GM06990 (cell line): ENCODE measurements at regions not wholly inside any gene's neighbourhood (a gene's known extent, or its start where the extent isn't known, plus 50 kb on each side); places are given as distances from the start of the nearest gene placed in this dataset.
"Not testable (repeated sequence)": the region's sequence is repeated elsewhere in the genome, so short reads cannot be mapped to it uniquely, and the experiment has no call there.

Experiments used
- DNase-seq: peaks from one replicate; pipeline ENCODE4 v3.0.0-alpha.2; 2011; ENCODE audit not compliant: insufficient read length; ENCODE audit errors: extremely low read depth
- H3K27me3 ChIP-seq: replicated peaks from 2 replicates; pipeline ENCODE4 v1.6.0; 2011; ENCODE audit warnings: low read length; ENCODE audit not compliant: control insufficient read depth, insufficient read depth
- H3K36me3 ChIP-seq: 2 replicates; pipeline ENCODE4 v1.5.1; 2011; ENCODE audit warnings: low read length; ENCODE audit not compliant: control insufficient read depth, insufficient read depth
- H3K4me3 ChIP-seq: replicated peaks from 2 replicates; pipeline ENCODE4 v1.5.1; 2011; ENCODE audit warnings: low read depth, mild to moderate bottlenecking, control low read depth, low read length
- CTCF ChIP-seq: IDR thresholded peaks from 2 replicates; pipeline ENCODE4 v1.5.1; 2011; ENCODE audit warnings: low read length, control low read depth, mild to moderate bottlenecking, inconsistent platforms; ENCODE audit not compliant: insufficient read depth, poor library complexity, severe bottlenecking

- H3K36me3 ChIP-seq: no peaks in the 10 kb centered on the region
- TF ChIP-seq CTCF: no peak
- no peaks in the 10 kb centered on the region for H3K27me3 ChIP-seq
- H3K4me3 ChIP-seq: no peak overlapping the region
- DNase-seq: no peak
Observed at GRCh38 chrX:104469771-104470170, 96.2 kb upstream of the IL1RAPL2 start.

GRCh38 chrX:104459796-104460195 is 106.2 kb upstream of the IL1RAPL2 start:
- no peak for DNase-seq
- Histone ChIP-seq H3K27me3 (no peaks in the 10 kb centered on the region), H3K36me3 (no peaks in the 10 kb centered on the region), H3K4me3 (no peak overlapping the region)
- TF ChIP-seq CTCF: no peak

- H3K36me3 ChIP-seq, DNase-seq, H3K4me3 ChIP-seq, H3K27me3 ChIP-seq: not testable (repeated sequence)
Observed at GRCh38 chrX:104457130-104457529, 108.9 kb upstream of the IL1RAPL2 start.

- DNase-seq: no peak
- Histone ChIP-seq H3K27me3 (no peaks in the 10 kb centered on the region; the same call in 1 of the 2 replicates), H3K36me3 (no peaks in the 10 kb centered on the region), H3K4me3 (no peak overlapping the region)
- no peak for TF ChIP-seq CTCF
Observed at GRCh38 chrX:104450316-104450715, 115.7 kb upstream of the IL1RAPL2 start.

GRCh38 chrX:104445591-104445990 is 120.4 kb upstream of the IL1RAPL2 start:
- Histone ChIP-seq H3K27me3 (no peaks in the 10 kb centered on the region; the same call in 1 of the 2 replicates), H3K36me3 (no peaks in the 10 kb centered on the region), H3K4me3 (no peak overlapping the region)
- no peak for TF ChIP-seq CTCF
- no peak for DNase-seq

- H3K27me3 ChIP-seq: no peaks in the 10 kb centered on the region
- no peak for DNase-seq
- H3K4me3 ChIP-seq: no peak overlapping the region
- no peak for TF ChIP-seq CTCF
- H3K36me3 ChIP-seq: no peaks in the 10 kb centered on the region
Observed at GRCh38 chrX:104435249-104435648, 130.8 kb upstream of the IL1RAPL2 start.
